ENCODE measurements at regions not wholly inside any gene's neighbourhood (a gene's known extent, or its start where the extent isn't known, plus 50 kb on each side); places are given as distances from the start of the nearest gene placed in this dataset.
"Not testable (repeated sequence)": the region's sequence is repeated elsewhere in the genome, so short reads cannot be mapped to it uniquely, and the experiment has no call there.

GRCh38 chr3:88291486-88291885, 141.7 kb downstream of the C3orf38 start:
- no peak overlapping the region for H3K4me3 ChIP-seq (ENCODE audit: low read depth, low read length)
- H2AFZ ChIP-seq (ENCODE audit: low read length, unreplicated experiment): no peak overlapping the region
- no peak overlapping the region for H3K27ac ChIP-seq (ENCODE audit: low read depth, low read length)
- no peaks in the 10 kb centered on the region for H3K27me3 ChIP-seq (ENCODE audit: insufficient read depth, low read length)
- H3K79me2 ChIP-seq (ENCODE audit: control insufficient read depth, insufficient read depth, low read length, unreplicated experiment): no peaks in the 10 kb centered on the region
- H3K36me3 ChIP-seq (ENCODE audit: insufficient read depth, low read length): no peaks in the 10 kb centered on the region
- H3K4me1 ChIP-seq (ENCODE audit: control insufficient read depth, insufficient read depth, low read length, unreplicated experiment): no peaks in the 10 kb centered on the region

DNA sequence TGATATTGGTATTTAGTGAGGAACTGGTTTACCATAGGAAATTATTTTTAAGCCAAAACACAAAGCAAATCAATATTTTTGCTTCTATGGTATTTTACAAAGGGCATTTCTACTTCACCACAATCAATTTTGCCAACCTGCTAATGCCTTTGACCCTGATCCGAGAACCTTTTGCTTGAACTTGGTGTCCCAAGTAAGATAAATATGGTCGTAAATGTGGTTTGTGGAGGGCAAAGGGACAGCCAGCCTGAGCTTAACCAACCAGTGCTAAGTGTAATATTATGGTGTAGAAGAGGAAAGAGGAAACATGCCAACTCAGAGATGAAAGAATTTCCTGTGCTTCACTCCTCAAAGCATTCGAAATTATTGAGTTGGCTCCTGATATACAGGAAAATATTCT, 148.4 kb downstream of the C3orf38 start:
- H2AFZ ChIP-seq (ENCODE audit: low read length, unreplicated experiment): peak overlapping the region; percentile 51
- no peak overlapping the region for H3K4me3 ChIP-seq (ENCODE audit: low read depth, low read length)
- peaks cover 3% of the 10 kb centered on the region for H3K4me1 ChIP-seq (ENCODE audit: control insufficient read depth, insufficient read depth, low read length, unreplicated experiment)
- H3K27ac ChIP-seq (ENCODE audit: low read depth, low read length): no peak overlapping the region
- no peaks in the 10 kb centered on the region for H3K27me3 ChIP-seq (ENCODE audit: insufficient read depth, low read length)
- H3K36me3 ChIP-seq (ENCODE audit: insufficient read depth, low read length): no peaks in the 10 kb centered on the region
- no peaks in the 10 kb centered on the region for H3K79me2 ChIP-seq (ENCODE audit: control insufficient read depth, insufficient read depth, low read length, unreplicated experiment)

DNA sequence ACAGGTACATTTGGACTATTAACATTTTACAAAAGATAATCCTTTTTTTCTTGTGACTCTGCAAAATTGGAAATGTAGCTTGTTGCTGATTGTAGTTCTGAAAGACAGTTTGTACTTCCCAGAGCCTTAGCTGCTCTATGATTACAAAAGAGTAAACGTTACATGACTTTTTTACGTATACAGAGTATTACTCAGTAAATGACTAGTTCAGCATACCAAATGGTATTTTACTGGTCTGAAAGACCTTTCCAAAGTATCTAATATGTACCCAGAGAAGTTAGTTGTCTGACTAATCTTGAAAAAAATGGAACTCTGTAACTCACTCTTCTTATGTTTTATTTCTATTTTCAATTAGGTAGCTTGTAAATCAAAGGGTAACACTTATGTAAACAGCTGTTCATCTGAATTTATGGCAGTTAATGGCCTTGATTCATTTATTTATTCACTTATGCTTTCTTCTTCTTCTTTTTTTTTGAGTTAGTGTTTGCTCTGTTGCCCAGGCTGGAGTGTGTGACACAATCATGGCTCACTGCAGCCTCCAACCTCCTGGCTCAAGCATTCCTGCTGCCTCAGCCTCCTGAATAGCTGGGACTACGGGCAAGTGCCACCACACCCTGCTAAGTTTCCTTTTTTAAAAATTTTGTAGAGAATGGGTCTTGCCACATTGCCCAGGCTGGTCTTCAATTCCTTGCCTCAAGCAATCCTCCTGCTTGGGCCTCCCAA, 151.7 kb downstream of the C3orf38 start:
- peak overlapping the region; percentile 86 for H3K27ac ChIP-seq (ENCODE audit: low read depth, low read length)
- no peaks in the 10 kb centered on the region for H3K36me3 ChIP-seq (ENCODE audit: insufficient read depth, low read length)
- H3K27me3 ChIP-seq (ENCODE audit: insufficient read depth, low read length): no peaks in the 10 kb centered on the region
- peak overlapping the region; percentile 71 for H2AFZ ChIP-seq (ENCODE audit: low read length, unreplicated experiment)
- no peaks in the 10 kb centered on the region for H3K79me2 ChIP-seq (ENCODE audit: control insufficient read depth, insufficient read depth, low read length, unreplicated experiment)
- peaks cover 3% of the 10 kb centered on the region for H3K4me1 ChIP-seq (ENCODE audit: control insufficient read depth, insufficient read depth, low read length, unreplicated experiment)
- H3K4me3 ChIP-seq (ENCODE audit: low read depth, low read length): no peak overlapping the region

DNA sequence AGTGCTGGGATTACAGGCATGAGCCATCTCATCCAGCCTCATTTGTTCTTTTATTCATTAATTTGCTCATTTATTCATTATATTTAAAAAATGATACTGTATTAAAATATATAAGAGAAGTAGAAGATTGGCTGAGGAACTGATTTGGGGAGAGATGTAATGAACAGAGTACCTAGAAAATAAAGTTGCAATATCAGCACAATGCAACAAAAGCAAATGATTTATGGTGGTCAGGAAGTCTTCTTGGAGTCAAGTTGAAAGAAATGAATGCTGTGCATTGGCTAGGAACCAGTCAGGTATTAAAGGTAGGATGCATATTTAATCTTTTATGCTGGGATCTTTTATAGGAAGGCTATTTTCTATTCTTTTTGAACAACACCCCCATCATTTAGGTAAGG, 152.2 kb downstream of the C3orf38 start:
- no peak overlapping the region for H2AFZ ChIP-seq (ENCODE audit: low read length, unreplicated experiment)
- no peaks in the 10 kb centered on the region for H3K27me3 ChIP-seq (ENCODE audit: insufficient read depth, low read length)
- no peak overlapping the region for H3K4me3 ChIP-seq (ENCODE audit: low read depth, low read length)

DNA sequence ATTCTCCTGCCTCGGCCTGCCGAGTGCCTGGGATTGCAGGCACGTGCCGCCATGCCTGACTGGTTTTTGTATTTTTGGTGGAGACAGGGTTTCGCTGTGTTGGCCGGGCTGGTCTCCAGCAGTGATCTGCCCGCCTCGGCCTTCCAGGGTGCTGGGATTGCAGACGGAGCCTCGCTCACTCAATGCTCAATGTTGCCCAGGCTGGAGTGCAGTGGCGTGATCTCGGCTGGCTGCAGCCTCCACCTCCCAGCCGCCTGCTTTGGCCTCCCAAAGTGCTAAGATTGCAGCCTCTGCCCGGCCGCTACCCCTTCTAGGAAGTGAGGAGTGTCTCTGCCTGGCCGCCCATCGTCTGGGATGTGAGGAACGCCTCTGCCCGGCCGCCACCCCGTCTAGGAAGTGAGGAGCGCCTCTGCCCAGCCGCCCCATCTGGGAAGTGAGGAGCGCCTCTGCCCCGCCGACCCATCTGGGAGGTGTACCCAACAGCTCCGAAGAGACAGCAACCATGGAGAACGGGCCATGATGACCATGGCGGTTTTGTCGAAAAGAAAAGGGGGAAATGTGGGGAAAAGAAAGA, 153.7 kb downstream of the C3orf38 start:
- not testable (repeated sequence) for H3K36me3 ChIP-seq (ENCODE audit: insufficient read depth, low read length); H3K27me3 ChIP-seq (ENCODE audit: insufficient read depth, low read length); H3K4me3 ChIP-seq (ENCODE audit: low read depth, low read length); H3K4me1 ChIP-seq (ENCODE audit: control insufficient read depth, insufficient read depth, low read length, unreplicated experiment); H2AFZ ChIP-seq (ENCODE audit: low read length, unreplicated experiment); H3K27ac ChIP-seq (ENCODE audit: low read depth, low read length); H3K79me2 ChIP-seq (ENCODE audit: control insufficient read depth, insufficient read depth, low read length, unreplicated experiment)

More for the DNA sequence above, 152.2 kb downstream of the C3orf38 start:
- Histone ChIP-seq H3K79me2 (ENCODE audit: control insufficient read depth, insufficient read depth, low read length, unreplicated experiment) (no peaks in the 10 kb centered on the region), H3K4me1 (ENCODE audit: control insufficient read depth, insufficient read depth, low read length, unreplicated experiment) (peaks cover 3% of the 10 kb centered on the region), H3K36me3 (ENCODE audit: insufficient read depth, low read length) (no peaks in the 10 kb centered on the region), H3K27ac (ENCODE audit: low read depth, low read length) (peak overlapping the region; percentile 86)

- H3K79me2 ChIP-seq (ENCODE audit: control insufficient read depth, insufficient read depth, low read length, unreplicated experiment): no peaks in the 10 kb centered on the region
- no peak overlapping the region for H2AFZ ChIP-seq (ENCODE audit: low read length, unreplicated experiment)
- no peak overlapping the region for H3K4me3 ChIP-seq (ENCODE audit: low read depth, low read length)
- no peaks in the 10 kb centered on the region for H3K4me1 ChIP-seq (ENCODE audit: control insufficient read depth, insufficient read depth, low read length, unreplicated experiment)
- H3K27ac ChIP-seq (ENCODE audit: low read depth, low read length): no peak overlapping the region
- H3K27me3 ChIP-seq (ENCODE audit: insufficient read depth, low read length): no peaks in the 10 kb centered on the region
- no peaks in the 10 kb centered on the region for H3K36me3 ChIP-seq (ENCODE audit: insufficient read depth, low read length)
These were observed 157.9 kb downstream of the C3orf38 start for GRCh38 chr3:88307666-88308065.

DNA sequence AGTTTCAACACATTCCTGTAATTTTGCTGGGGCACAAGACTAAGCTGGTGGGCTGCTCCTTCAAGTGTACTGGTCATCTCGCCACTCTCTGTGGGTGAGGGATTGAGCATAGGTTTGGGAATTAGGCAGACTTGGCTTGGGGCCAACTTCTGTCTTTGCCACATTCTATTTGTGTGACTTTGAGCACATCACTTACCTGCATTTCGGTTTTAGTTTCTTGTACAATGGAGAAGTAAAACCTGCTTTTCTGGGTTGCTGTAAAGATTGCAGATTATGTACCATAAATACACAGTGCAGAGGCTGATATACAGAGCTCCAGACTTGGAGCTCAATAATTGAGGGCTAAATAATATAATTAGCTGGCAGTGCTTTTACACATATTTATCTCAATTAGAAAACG, 162.1 kb downstream of the C3orf38 start:
- Histone ChIP-seq H3K79me2 (ENCODE audit: control insufficient read depth, insufficient read depth, low read length, unreplicated experiment) (no peaks in the 10 kb centered on the region), H2AFZ (ENCODE audit: low read length, unreplicated experiment) (no peak overlapping the region), H3K27ac (ENCODE audit: low read depth, low read length) (no peak overlapping the region), H3K4me3 (ENCODE audit: low read depth, low read length) (no peak overlapping the region), H3K36me3 (ENCODE audit: insufficient read depth, low read length) (no peaks in the 10 kb centered on the region), H3K4me1 (ENCODE audit: control insufficient read depth, insufficient read depth, low read length, unreplicated experiment) (no peaks in the 10 kb centered on the region), H3K27me3 (ENCODE audit: insufficient read depth, low read length) (no peaks in the 10 kb centered on the region)

DNA sequence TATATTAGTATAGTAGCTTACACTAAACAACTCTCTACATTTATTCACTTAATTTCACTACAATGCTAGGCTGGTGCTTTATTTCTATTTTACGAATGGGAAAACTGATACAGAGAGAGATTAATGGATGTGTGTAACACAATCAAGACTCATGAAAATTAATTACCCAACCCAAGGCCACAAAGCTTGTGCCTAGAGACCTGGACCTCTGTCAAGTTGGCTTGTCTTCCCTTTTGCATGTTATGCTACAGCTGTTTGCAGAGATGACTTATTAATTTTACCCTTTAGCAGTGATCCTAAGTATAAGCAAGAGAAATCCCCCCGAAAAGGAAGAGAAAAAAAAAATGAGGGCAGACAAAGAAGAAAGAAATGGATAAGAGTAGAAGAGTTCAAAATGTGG, 162.5 kb downstream of the C3orf38 start:
- H3K27me3 ChIP-seq (ENCODE audit: insufficient read depth, low read length): no peaks in the 10 kb centered on the region
- H3K79me2 ChIP-seq (ENCODE audit: control insufficient read depth, insufficient read depth, low read length, unreplicated experiment): no peaks in the 10 kb centered on the region
- no peaks in the 10 kb centered on the region for H3K36me3 ChIP-seq (ENCODE audit: insufficient read depth, low read length)
- no peak overlapping the region for H3K27ac ChIP-seq (ENCODE audit: low read depth, low read length)
- H3K4me1 ChIP-seq (ENCODE audit: control insufficient read depth, insufficient read depth, low read length, unreplicated experiment): no peaks in the 10 kb centered on the region
- no peak overlapping the region for H2AFZ ChIP-seq (ENCODE audit: low read length, unreplicated experiment)
- no peak overlapping the region for H3K4me3 ChIP-seq (ENCODE audit: low read depth, low read length)

DNA sequence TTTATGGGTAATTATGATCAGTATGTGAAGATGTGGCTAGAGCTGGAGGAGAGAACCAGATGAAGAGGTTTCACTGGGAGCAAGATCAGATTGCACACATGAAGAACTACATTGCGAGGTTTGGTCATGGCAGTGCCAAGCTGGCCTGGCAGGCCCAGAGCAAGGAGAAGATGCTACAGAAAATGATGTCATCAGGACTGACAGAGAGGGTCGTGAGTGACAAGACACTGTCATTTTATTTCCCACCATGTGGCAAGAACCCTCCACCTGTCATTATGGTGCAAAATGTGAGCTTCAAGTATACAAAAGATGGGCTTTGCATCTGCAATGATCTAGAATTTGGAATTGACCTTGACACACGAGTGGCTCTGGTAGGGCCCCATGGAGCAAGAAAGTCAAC, 168.3 kb downstream of the C3orf38 start:
- Histone ChIP-seq H3K27ac (ENCODE audit: low read depth, low read length) (no peak overlapping the region), H2AFZ (ENCODE audit: low read length, unreplicated experiment) (no peak overlapping the region), H3K4me1 (ENCODE audit: control insufficient read depth, insufficient read depth, low read length, unreplicated experiment) (peaks cover 10% of the 10 kb centered on the region), H3K27me3 (ENCODE audit: insufficient read depth, low read length) (no peaks in the 10 kb centered on the region), H3K4me3 (ENCODE audit: low read depth, low read length) (no peak overlapping the region), H3K79me2 (ENCODE audit: control insufficient read depth, insufficient read depth, low read length, unreplicated experiment) (no peaks in the 10 kb centered on the region), H3K36me3 (ENCODE audit: insufficient read depth, low read length) (no peaks in the 10 kb centered on the region)

DNA sequence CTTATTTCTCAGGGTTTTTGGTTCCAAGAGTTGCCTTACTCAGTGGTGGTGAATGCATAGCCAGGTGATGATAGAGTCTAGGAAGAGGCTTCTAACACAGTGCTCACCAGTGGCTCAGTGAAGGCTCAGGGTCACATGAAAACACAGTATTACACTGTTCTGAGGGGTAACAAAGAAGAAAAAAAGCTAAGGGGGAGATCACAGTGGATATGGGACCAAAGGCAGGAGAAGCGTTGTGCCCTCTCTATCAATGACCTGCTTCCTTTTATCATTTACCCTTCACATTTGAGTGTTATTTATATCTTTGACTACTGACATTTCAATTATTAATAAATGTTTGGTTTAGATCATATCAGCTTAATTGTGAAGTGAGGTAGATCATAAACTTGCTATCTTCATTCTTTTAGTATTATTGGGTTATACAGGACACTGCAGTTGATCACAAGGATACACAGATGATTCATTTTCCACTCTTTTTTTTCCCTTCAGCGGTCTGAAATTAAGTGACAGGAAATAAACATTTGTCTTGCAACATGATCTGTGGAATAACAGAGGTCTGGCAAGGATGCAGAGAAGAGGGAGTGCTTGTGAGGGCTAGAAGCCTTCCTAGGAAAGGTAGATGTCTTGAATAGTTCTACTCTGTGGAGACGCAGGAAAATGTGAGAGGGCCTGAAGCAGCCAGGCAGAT, 171.7 kb downstream of the C3orf38 start:
- no peak overlapping the region for H2AFZ ChIP-seq (ENCODE audit: low read length, unreplicated experiment)
- H3K27me3 ChIP-seq (ENCODE audit: insufficient read depth, low read length): no peaks in the 10 kb centered on the region
- peaks cover 10% of the 10 kb centered on the region for H3K4me1 ChIP-seq (ENCODE audit: control insufficient read depth, insufficient read depth, low read length, unreplicated experiment)
- no peak overlapping the region for H3K27ac ChIP-seq (ENCODE audit: low read depth, low read length)
- H3K79me2 ChIP-seq (ENCODE audit: control insufficient read depth, insufficient read depth, low read length, unreplicated experiment): no peaks in the 10 kb centered on the region
- no peak overlapping the region for H3K4me3 ChIP-seq (ENCODE audit: low read depth, low read length)
- no peaks in the 10 kb centered on the region for H3K36me3 ChIP-seq (ENCODE audit: insufficient read depth, low read length)

- H3K4me3 ChIP-seq (ENCODE audit: low read depth, low read length): no peak overlapping the region
- H3K27me3 ChIP-seq (ENCODE audit: insufficient read depth, low read length): no peaks in the 10 kb centered on the region
- H3K27ac ChIP-seq (ENCODE audit: low read depth, low read length): no peak overlapping the region
- H3K79me2 ChIP-seq (ENCODE audit: control insufficient read depth, insufficient read depth, low read length, unreplicated experiment): no peaks in the 10 kb centered on the region
- no peak overlapping the region for H2AFZ ChIP-seq (ENCODE audit: low read length, unreplicated experiment)
- H3K4me1 ChIP-seq (ENCODE audit: control insufficient read depth, insufficient read depth, low read length, unreplicated experiment): peaks cover 10% of the 10 kb centered on the region
- H3K36me3 ChIP-seq (ENCODE audit: insufficient read depth, low read length): no peaks in the 10 kb centered on the region
These were observed 175.0 kb downstream of the C3orf38 start for GRCh38 chr3:88324788-88325187.
